HCT116 (cell line): ENCODE measurements at regions not wholly inside any gene's neighbourhood (a gene's known extent, or its start where the extent isn't known, plus 50 kb on each side); places are given as distances from the start of the nearest gene placed in this dataset.

ENCODE experiments used
- EGR1 ChIP-seq: IDR thresholded peaks from 2 replicates; pipeline ENCODE4 v1.6.1; 2012; ENCODE audit warnings: low read depth
- EZH2 ChIP-seq: fragments of 200-600 bp; sonication (generic); IDR thresholded peaks from 2 replicates; pipeline ENCODE4 v1.6.1; 2017; ENCODE audit warnings: antibody characterized with exemption, mixed run types
- EZH2phosphoT487 ChIP-seq: fragments of 200-600 bp; IDR thresholded peaks from 2 replicates; pipeline ENCODE4 v1.6.1; 2018; ENCODE audit warnings: antibody characterized with exemption, borderline replicate concordance
- POLR2A ChIP-seq: IDR thresholded peaks from 2 replicates; pipeline ENCODE4 v1.7.0; 2011; ENCODE audit warnings: borderline replicate concordance; ENCODE audit not compliant: insufficient read depth, insufficient read length; ENCODE audit errors: extremely low read depth
- POLR2AphosphoS5 ChIP-seq: IDR thresholded peaks from 2 replicates; pipeline ENCODE4 v1.6.1; 2011; ENCODE audit warnings: mild to moderate bottlenecking, low read depth, low read length, moderate library complexity
- RAD21 ChIP-seq: IDR thresholded peaks from 2 replicates; pipeline ENCODE4 v1.6.1; 2012; ENCODE audit warnings: low read depth, mild to moderate bottlenecking
- SP1 ChIP-seq: IDR thresholded peaks from 2 replicates; pipeline ENCODE4 v1.6.1; 2012; ENCODE audit warnings: low read depth
- TCF7L2 ChIP-seq: IDR thresholded peaks from 2 replicates; pipeline ENCODE4 v1.7.0; 2011; ENCODE audit warnings: borderline replicate concordance, inconsistent platforms; ENCODE audit not compliant: insufficient read depth, insufficient read length; ENCODE audit errors: extremely low read depth
- TF ChIP-seq, protein P1 (sequence below), 3 experiments: fragments of 200-600 bp in 1 of 3; sonication (generic) in 1 of 3; IDR thresholded peaks in 2 of 3; conservative IDR thresholded peaks in 1 of 3; 2 replicates each; pipeline ENCODE4 v1.5.1; 2012 to 2017; ENCODE audit warnings: low read depth in 2 of 3, low read length in 2 of 3, antibody characterized with exemption in 1 of 3, borderline replicate concordance in 1 of 3, control low read depth in 1 of 3, mild to moderate bottlenecking in 1 of 3, mixed read lengths in 1 of 3, mixed run types in 1 of 3, moderate library complexity in 1 of 3; ENCODE audit not compliant: insufficient read depth in 1 of 3

DNA sequence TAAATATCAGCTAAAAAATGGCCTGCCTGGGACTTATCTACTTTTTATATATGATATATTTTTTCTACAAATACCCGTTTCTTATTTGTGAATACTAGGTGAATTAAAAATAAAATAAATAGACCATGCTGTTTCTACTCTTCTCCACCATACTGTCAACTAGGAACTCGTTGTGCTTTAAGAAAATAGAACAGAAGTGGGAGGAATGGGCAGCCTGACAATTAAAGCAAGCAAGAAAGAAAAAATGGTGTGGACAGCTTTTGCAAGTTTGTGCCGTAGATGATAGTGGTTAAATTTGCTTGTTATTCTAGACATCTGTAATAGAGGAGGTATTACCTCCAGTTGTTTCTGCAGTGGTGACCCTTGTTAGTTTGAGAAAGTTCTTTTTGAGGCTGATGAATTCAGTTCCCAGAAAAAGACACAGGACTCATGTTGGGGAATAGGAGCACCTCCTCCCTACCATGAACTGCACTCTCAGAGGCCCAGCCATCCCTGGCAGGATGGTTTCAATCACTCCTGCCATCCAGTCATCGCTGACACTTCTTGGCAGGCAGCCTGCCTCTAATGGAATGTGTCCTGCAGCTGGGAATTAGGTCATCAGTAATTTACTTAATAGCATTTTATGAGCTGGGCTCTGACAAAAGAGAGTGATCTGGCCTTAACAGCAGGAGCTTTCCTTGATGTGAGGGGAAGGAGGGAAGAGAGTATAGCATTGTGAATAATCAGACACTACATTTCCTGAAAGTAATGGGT is 105.0 kb upstream of the GAP43 start:
- TF ChIP-seq RAD21 (no peak), EZH2phosphoT487 (no peak), EGR1 (no peak), POLR2A (no peak), POLR2AphosphoS5 (no peak), TCF7L2 (peak; percentile 50), SP1 (peak; percentile 50; the same call in 1 of the 2 replicates), EZH2 (no peak)
- TF ChIP-seq, protein P1, sequence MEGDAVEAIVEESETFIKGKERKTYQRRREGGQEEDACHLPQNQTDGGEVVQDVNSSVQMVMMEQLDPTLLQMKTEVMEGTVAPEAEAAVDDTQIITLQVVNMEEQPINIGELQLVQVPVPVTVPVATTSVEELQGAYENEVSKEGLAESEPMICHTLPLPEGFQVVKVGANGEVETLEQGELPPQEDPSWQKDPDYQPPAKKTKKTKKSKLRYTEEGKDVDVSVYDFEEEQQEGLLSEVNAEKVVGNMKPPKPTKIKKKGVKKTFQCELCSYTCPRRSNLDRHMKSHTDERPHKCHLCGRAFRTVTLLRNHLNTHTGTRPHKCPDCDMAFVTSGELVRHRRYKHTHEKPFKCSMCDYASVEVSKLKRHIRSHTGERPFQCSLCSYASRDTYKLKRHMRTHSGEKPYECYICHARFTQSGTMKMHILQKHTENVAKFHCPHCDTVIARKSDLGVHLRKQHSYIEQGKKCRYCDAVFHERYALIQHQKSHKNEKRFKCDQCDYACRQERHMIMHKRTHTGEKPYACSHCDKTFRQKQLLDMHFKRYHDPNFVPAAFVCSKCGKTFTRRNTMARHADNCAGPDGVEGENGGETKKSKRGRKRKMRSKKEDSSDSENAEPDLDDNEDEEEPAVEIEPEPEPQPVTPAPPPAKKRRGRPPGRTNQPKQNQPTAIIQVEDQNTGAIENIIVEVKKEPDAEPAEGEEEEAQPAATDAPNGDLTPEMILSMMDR (IDR thresholded peaks at IDR 0.05 in 2 of 3, conservative IDR thresholded peaks at IDR 0.05 in 1 of 3; ENCODE audit: borderline replicate concordance in 1 of 3, insufficient read depth in 1 of 3, low read depth in 2 of 3, low read length in 2 of 3): no peak
